Liver (tissue), 8 donors: ENCODE measurements at regions not wholly inside any gene's neighbourhood (a gene's known extent, or its start where the extent isn't known, plus 50 kb on each side); places are given as distances from the start of the nearest gene placed in this dataset.

Experiments
- DNase-seq: peaks from one replicate; pipeline ENCODE4 v3.0.0-alpha.2; 2017; ENCODE audit warnings: low spot score
- H3K27ac ChIP-seq, 2 donors: one replicate each; pipeline ENCODE4 v1.7.0; 2013; ENCODE audit warnings: inconsistent platforms in 2 of 2, low read length in 2 of 2, control low read depth in 1 of 2, low read depth in 1 of 2, mild to moderate bottlenecking in 1 of 2
- H3K27me3 ChIP-seq, 4 donors: one replicate each; pipeline versions ENCODE4 v1.6.1 to v1.7.0; 2013; ENCODE audit warnings: low read length in 3 of 4, inconsistent platforms in 1 of 4, mild to moderate bottlenecking in 1 of 4, moderate library complexity in 1 of 4; ENCODE audit not compliant: control insufficient read depth in 4 of 4, insufficient read depth in 4 of 4
- H3K36me3 ChIP-seq, 4 donors: one replicate each; pipeline versions ENCODE4 v1.6.1 to v1.7.0; 2013; ENCODE audit warnings: low read length in 3 of 4, mild to moderate bottlenecking in 3 of 4, low read depth in 1 of 4, moderate library complexity in 1 of 4; ENCODE audit not compliant: control insufficient read depth in 4 of 4, insufficient read depth in 3 of 4
- H3K4me1 ChIP-seq, 4 donors: one replicate each; pipeline versions ENCODE4 v1.6.1 to v1.7.0; 2013; ENCODE audit warnings: low read length in 3 of 4, mild to moderate bottlenecking in 3 of 4, moderate library complexity in 1 of 4; ENCODE audit not compliant: control insufficient read depth in 4 of 4, insufficient read depth in 4 of 4
- H3K4me3 ChIP-seq, 3 donors: one replicate each; pipeline versions ENCODE4 v1.6.1 to v1.7.0; 2013; ENCODE audit warnings: low read length in 3 of 3, control low read depth in 1 of 3, low read depth in 1 of 3, mild to moderate bottlenecking in 1 of 3
- H3K9ac ChIP-seq, 2 donors: one replicate each; pipeline ENCODE4 v1.7.0; 2013; ENCODE audit warnings: low read length in 2 of 2, mild to moderate bottlenecking in 2 of 2, moderate library complexity in 2 of 2, control low read depth in 1 of 2, low read depth in 1 of 2
- H3K9me3 ChIP-seq, 4 donors: one replicate each; pipeline versions ENCODE4 v1.6.1 to v1.7.0; 2013; ENCODE audit warnings: low read length in 3 of 4; ENCODE audit not compliant: control insufficient read depth in 4 of 4
- CTCF ChIP-seq: fragments of 150-350 bp; IDR thresholded peaks from 2 replicates; pipeline ENCODE4 v1.5.1; 2017; ENCODE audit warnings: improper control_type of control experiment, low read depth, low read length; ENCODE audit not compliant: missing input control
- EGR1 ChIP-seq, 2 donors: IDR thresholded peaks; 2 replicates each; pipeline ENCODE4 v1.6.1; 2016 to 2018; ENCODE audit warnings: antibody characterized with exemption in 2 of 2, low read depth in 2 of 2
- FOXA1 ChIP-seq: IDR thresholded peaks from 2 replicates; pipeline ENCODE4 v1.6.1; 2016; ENCODE audit warnings: antibody characterized with exemption
- FOXA2 ChIP-seq: IDR thresholded peaks from 2 replicates; pipeline ENCODE4 v1.6.1; 2016; ENCODE audit warnings: antibody characterized with exemption
- GABPA ChIP-seq, 2 donors: IDR thresholded peaks in 1 of 2; conservative IDR thresholded peaks in 1 of 2; 2 replicates each; pipeline ENCODE4 v1.6.1; 2016; ENCODE audit warnings: antibody characterized with exemption in 2 of 2, mild to moderate bottlenecking in 1 of 2, moderate library complexity in 1 of 2
- HNF4A ChIP-seq, 2 donors: conservative IDR thresholded peaks; 2 replicates each; pipeline ENCODE4 v1.6.1; 2016; ENCODE audit warnings: antibody characterized with exemption in 2 of 2, mild to moderate bottlenecking in 2 of 2
- HNF4G ChIP-seq: IDR thresholded peaks from 2 replicates; pipeline ENCODE4 v1.6.1; 2016; ENCODE audit warnings: antibody characterized with exemption
- JUND ChIP-seq, 2 donors: IDR thresholded peaks; 2 replicates each; pipeline ENCODE4 v1.6.1; 2016; ENCODE audit warnings: antibody characterized with exemption in 2 of 2
- NR2F2 ChIP-seq: IDR thresholded peaks from 2 replicates; pipeline ENCODE4 v1.6.1; 2016; ENCODE audit warnings: antibody characterized with exemption
- RAD21 ChIP-seq, 2 donors: IDR thresholded peaks; 2 replicates each; pipeline ENCODE4 v1.6.1; 2016; ENCODE audit warnings: antibody characterized with exemption in 2 of 2, mild to moderate bottlenecking in 2 of 2
- RXRA ChIP-seq, 2 donors: IDR thresholded peaks; 2 replicates each; pipeline ENCODE4 v1.6.1; 2017 to 2018; ENCODE audit warnings: antibody characterized with exemption in 2 of 2, mild to moderate bottlenecking in 1 of 2
- SP1 ChIP-seq: IDR thresholded peaks from 2 replicates; pipeline ENCODE4 v1.6.1; 2018; ENCODE audit warnings: antibody characterized with exemption, mild to moderate bottlenecking
- TAF1 ChIP-seq: conservative IDR thresholded peaks from 2 replicates; pipeline ENCODE4 v1.6.1; 2016; ENCODE audit warnings: antibody characterized with exemption, mild to moderate bottlenecking
- YY1 ChIP-seq: IDR thresholded peaks from 2 replicates; pipeline ENCODE4 v1.6.1; 2016; ENCODE audit warnings: antibody characterized with exemption, mild to moderate bottlenecking
- WGBS: extraction: QIAGEN DNeasy Blood & Tissue Kit; methylation state at CpG from one replicate; pipeline ENCODE4 v1.1.7; 2013; 5-methylcytosine and 5-hydroxymethylcytosine counted together
- TF ChIP-seq, protein P1 (sequence below): IDR thresholded peaks from 2 replicates; pipeline ENCODE4 v1.6.1; 2016; ENCODE audit warnings: antibody characterized with exemption
- TF ChIP-seq, protein P2 (sequence below): IDR thresholded peaks from 2 replicates; pipeline ENCODE4 v1.6.1; 2016; ENCODE audit warnings: antibody characterized with exemption
- TF ChIP-seq, protein P3 (sequence below): IDR thresholded peaks from 2 replicates; pipeline ENCODE4 v1.6.1; 2016; ENCODE audit warnings: antibody characterized with exemption, mild to moderate bottlenecking
- donor health status: healthy.
- donor health status: healthy.
- donor health status: healthy.
- donor health status: healthy.
- donor health status: healthy.

GRCh38 chr10:130963786-130964522, 347.6 kb downstream of the TCERG1L start (continued):
- TF ChIP-seq, protein P1, sequence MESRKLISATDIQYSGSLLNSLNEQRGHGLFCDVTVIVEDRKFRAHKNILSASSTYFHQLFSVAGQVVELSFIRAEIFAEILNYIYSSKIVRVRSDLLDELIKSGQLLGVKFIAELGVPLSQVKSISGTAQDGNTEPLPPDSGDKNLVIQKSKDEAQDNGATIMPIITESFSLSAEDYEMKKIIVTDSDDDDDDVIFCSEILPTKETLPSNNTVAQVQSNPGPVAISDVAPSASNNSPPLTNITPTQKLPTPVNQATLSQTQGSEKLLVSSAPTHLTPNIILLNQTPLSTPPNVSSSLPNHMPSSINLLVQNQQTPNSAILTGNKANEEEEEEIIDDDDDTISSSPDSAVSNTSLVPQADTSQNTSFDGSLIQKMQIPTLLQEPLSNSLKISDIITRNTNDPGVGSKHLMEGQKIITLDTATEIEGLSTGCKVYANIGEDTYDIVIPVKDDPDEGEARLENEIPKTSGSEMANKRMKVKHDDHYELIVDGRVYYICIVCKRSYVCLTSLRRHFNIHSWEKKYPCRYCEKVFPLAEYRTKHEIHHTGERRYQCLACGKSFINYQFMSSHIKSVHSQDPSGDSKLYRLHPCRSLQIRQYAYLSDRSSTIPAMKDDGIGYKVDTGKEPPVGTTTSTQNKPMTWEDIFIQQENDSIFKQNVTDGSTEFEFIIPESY: no peak
- TF ChIP-seq RXRA (IDR thresholded peaks at IDR 0.05) (no peak), RAD21 (IDR thresholded peaks at IDR 0.05) (no peak), HNF4G (no peak), TAF1 (no peak), EGR1 (IDR thresholded peaks at IDR 0.05; ENCODE audit: low read depth in 2 of 2) (no peak), HNF4A (conservative IDR thresholded peaks at IDR 0.05) (no peak), GABPA (IDR thresholded peaks at IDR 0.05 in 1 of 2, conservative IDR thresholded peaks at IDR 0.05 in 1 of 2) (no peak)
- TF ChIP-seq, protein P2, sequence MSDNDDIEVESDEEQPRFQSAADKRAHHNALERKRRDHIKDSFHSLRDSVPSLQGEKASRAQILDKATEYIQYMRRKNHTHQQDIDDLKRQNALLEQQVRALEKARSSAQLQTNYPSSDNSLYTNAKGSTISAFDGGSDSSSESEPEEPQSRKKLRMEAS: no peak

GRCh38 chr10:130964771-130965170, 346.8 kb downstream of the TCERG1L start:
- peaks cover 0 to 2% (median 0%) of the 10 kb centered on the region in 4 donors for H3K27me3 ChIP-seq

More at GRCh38 chr10:130964771-130965170, 346.8 kb downstream of the TCERG1L start:
- no peaks in the 10 kb centered on the region for H3K4me1 ChIP-seq
- H3K4me3 ChIP-seq: no peak overlapping the region
- TF ChIP-seq, protein P3, sequence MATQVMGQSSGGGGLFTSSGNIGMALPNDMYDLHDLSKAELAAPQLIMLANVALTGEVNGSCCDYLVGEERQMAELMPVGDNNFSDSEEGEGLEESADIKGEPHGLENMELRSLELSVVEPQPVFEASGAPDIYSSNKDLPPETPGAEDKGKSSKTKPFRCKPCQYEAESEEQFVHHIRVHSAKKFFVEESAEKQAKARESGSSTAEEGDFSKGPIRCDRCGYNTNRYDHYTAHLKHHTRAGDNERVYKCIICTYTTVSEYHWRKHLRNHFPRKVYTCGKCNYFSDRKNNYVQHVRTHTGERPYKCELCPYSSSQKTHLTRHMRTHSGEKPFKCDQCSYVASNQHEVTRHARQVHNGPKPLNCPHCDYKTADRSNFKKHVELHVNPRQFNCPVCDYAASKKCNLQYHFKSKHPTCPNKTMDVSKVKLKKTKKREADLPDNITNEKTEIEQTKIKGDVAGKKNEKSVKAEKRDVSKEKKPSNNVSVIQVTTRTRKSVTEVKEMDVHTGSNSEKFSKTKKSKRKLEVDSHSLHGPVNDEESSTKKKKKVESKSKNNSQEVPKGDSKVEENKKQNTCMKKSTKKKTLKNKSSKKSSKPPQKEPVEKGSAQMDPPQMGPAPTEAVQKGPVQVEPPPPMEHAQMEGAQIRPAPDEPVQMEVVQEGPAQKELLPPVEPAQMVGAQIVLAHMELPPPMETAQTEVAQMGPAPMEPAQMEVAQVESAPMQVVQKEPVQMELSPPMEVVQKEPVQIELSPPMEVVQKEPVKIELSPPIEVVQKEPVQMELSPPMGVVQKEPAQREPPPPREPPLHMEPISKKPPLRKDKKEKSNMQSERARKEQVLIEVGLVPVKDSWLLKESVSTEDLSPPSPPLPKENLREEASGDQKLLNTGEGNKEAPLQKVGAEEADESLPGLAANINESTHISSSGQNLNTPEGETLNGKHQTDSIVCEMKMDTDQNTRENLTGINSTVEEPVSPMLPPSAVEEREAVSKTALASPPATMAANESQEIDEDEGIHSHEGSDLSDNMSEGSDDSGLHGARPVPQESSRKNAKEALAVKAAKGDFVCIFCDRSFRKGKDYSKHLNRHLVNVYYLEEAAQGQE: no peak
- TF ChIP-seq CTCF (no peak), YY1 (no peak), JUND (IDR thresholded peaks at IDR 0.05) (no peak), EGR1 (IDR thresholded peaks at IDR 0.05; ENCODE audit: low read depth in 2 of 2) (no peak), FOXA1 (no peak), NR2F2 (no peak), FOXA2 (no peak), SP1 (no peak)
- TF ChIP-seq, protein P1: no peak
- no peak overlapping the region for H3K9ac ChIP-seq
- no peaks in the 10 kb centered on the region for H3K36me3 ChIP-seq
- WGBS: 74% methylated on average over 9 of the region's 9 CpGs
- no peaks in the 10 kb centered on the region for H3K9me3 ChIP-seq
- H3K27ac ChIP-seq: no peak overlapping the region
- DNase-seq: no peak
